NB4 (cell line): ENCODE measurements at regions not wholly inside any gene's neighbourhood (a gene's known extent, or its start where the extent isn't known, plus 50 kb on each side); places are given as distances from the start of the nearest gene placed in this dataset.

Experiments used
- DNase-seq: peaks from one replicate; pipeline ENCODE4 v3.0.0; 2010; ENCODE audit warnings: low read depth
- H3K4me3 ChIP-seq: one replicate; pipeline ENCODE4 v1.5.1; 2011; ENCODE audit warnings: mild to moderate bottlenecking, low read depth, low read length, moderate library complexity
- CTCF ChIP-seq: IDR thresholded peaks from one replicate; pipeline ENCODE4 v1.5.1; 2012; ENCODE audit warnings: low read depth, low read length
- MYC ChIP-seq: IDR thresholded peaks from 2 replicates; pipeline ENCODE4 v1.6.1; 2011; ENCODE audit warnings: low read depth, low read length
- POLR2A ChIP-seq: IDR thresholded peaks from 2 replicates; pipeline ENCODE4 v1.6.1; 2011; ENCODE audit warnings: mild to moderate bottlenecking; ENCODE audit not compliant: insufficient read length; ENCODE audit errors: extremely low read depth
- TF ChIP-seq, protein P1 (sequence below): IDR thresholded peaks from 2 replicates; pipeline ENCODE4 v1.6.1; 2011; ENCODE audit warnings: low read depth, low read length

DNA sequence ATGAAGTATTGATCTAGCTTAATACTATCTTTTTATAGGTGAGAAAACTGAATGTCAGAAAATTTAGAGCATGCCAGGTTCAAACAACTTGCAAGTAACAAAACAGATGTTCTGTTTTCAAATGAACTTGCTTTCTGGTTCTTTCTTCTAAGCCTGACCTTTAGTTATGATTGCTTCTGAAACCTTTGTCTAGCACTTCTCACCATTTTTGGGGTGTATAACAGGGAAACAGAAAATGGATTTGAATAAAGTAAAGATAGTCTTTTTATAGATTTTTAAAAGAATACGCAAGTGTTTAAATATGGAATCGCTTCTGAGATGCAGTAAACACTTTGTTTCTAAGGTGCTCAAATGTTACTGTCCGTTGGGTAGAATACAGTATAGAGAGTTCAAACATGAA, 687.2 kb upstream of the CPEB2 start:
- TF ChIP-seq CTCF (no peak), POLR2A (no peak)
- TF ChIP-seq, protein P1, sequence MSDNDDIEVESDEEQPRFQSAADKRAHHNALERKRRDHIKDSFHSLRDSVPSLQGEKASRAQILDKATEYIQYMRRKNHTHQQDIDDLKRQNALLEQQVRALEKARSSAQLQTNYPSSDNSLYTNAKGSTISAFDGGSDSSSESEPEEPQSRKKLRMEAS, result no peak
- no peak for DNase-seq

DNA sequence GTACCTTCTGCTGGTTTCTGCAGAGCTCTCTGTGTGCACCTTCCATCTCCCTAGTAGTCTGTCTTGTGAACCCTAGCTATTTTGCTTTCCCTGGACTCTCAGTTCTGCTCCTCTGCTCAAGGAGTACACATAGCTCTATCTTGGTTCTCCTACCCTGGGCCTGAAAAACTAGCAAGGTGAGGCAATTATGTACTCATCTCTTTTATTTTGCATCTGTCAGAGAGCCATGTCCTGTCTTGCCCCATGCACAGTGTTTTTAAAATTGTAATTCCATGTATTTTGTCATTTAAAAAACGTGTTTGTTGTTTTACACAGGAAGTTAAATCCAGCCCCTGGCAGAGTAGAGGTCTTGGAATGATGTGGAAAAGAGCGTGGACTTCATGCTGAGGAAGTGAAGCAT, 684.9 kb upstream of the CPEB2 start:
- TF ChIP-seq MYC (no peak), POLR2A (no peak), CTCF (no peak)
- TF ChIP-seq, protein P1, result no peak
- H3K4me3 ChIP-seq, result no peak overlapping the region
- no peak for DNase-seq

More for the DNA sequence above, 687.2 kb upstream of the CPEB2 start:
- no peak overlapping the region for H3K4me3 ChIP-seq

DNA sequence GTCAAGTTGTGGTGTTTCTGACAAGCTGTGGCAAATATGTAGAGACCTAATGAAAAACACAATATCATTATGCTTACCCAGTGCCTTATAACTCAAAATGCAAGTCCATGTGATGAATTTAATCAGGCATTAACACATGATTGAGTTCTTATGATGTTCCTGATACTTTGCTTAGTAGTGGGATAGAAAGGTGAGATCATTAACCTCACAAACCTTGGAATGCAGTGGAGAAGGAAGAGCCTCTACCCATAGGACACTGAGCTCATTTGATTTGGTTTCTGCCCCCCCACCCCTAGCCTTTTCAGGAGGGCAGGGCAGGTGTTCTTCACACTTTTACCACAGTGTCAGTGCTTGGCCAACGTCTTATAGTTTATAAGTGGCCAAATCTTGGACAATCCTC, 683.6 kb upstream of the CPEB2 start:
- TF ChIP-seq MYC (no peak), CTCF (no peak)
- no peak for DNase-seq
- H3K4me3 ChIP-seq, result no peak overlapping the region

DNA sequence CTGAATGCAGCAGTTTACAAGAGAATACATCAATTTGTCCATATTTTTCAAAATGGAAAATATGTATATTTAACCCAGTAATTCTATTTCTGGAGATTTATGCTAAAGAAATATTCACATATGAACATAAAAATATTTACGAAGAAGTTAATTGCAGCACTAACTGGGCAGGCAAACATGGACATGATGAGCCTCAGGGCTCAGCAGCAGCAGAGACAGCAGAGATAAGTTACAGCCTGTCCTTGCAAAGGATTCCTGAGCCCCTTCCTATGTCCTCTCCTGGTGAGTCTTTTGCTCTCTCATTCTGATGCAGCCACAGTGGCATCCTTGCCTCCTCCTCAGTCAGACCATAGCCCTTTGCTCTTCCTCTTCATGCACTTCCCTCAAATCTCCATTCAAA, 680.6 kb upstream of the CPEB2 start:
- TF ChIP-seq CTCF (no peak), MYC (no peak), POLR2A (no peak)
- TF ChIP-seq, protein P1, result no peak
- DNase-seq, result no peak

DNA sequence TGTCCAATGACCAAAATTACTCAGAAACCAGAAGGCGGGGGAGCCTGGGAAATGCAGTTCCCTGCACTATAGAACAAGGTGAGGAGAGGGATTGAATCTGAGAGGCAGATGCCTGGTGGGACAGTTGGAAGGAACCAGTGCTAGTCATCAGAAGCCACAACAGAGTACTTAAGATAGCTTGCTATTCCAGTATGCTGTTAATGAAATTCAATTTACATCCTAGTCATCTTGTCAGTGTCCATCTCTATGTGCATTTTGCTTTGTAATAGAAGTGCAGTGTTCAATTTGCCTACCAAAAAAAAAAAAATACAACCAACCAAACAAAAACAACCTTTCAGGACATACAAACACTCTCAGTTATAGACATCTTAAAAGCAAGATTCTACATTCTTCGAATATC, 679.1 kb upstream of the CPEB2 start:
- no peak for TF ChIP-seq POLR2A
- TF ChIP-seq, protein P1, result no peak
- TF ChIP-seq CTCF, result no peak
- no peak for TF ChIP-seq MYC
- H3K4me3 ChIP-seq, result no peak overlapping the region
- no peak for DNase-seq

More for the DNA sequence above, 680.6 kb upstream of the CPEB2 start:
- H3K4me3 ChIP-seq, result no peak overlapping the region

- TF ChIP-seq, protein P1, result no peak
- TF ChIP-seq CTCF (no peak), POLR2A (no peak), MYC (no peak)
- DNase-seq, result no peak
- no peak overlapping the region for H3K4me3 ChIP-seq
Observed at GRCh38 chr4:14329228-14329627, 673.1 kb upstream of the CPEB2 start.
